Vagina (tissue), 2 donors: ENCODE measurements at regions not wholly inside any gene's neighbourhood (a gene's known extent, or its start where the extent isn't known, plus 50 kb on each side); places are given as distances from the start of the nearest gene placed in this dataset.

ENCODE experiments used
- DNase-seq, 2 donors: peaks; one replicate each; pipeline ENCODE4 v3.0.0-alpha.2; 2017; ENCODE audit errors: extremely low spot score in 2 of 2
- H3K27ac ChIP-seq: fragments of 200-600 bp; sonication (generic); one replicate; pipeline ENCODE4 v1.5.1; 2019
- H3K27me3 ChIP-seq: fragments of 200-600 bp; sonication (generic); one replicate; pipeline ENCODE4 v1.5.1; 2019
- H3K36me3 ChIP-seq, 2 donors: fragments of 200-600 bp; sonication (generic); one replicate each; pipeline ENCODE4 v1.5.1; 2017 to 2019
- H3K4me1 ChIP-seq: fragments of 200-600 bp; sonication (generic); one replicate; pipeline ENCODE4 v1.5.1; 2019
- H3K4me3 ChIP-seq, 2 donors: fragments of 200-600 bp; sonication (generic); 1 replicate in 1 of 2; 2 replicates in 1 of 2; pipeline ENCODE4 v1.5.1; 2016 to 2019
- H3K9me3 ChIP-seq: fragments of 200-600 bp; sonication (generic); one replicate; pipeline ENCODE4 v1.5.1; 2019
- CTCF ChIP-seq, 3 experiments: fragments of 450-650 bp in 2 of 3; fragments of 200-600 bp in 1 of 3; sonication (generic) in 1 of 3; IDR thresholded peaks; one replicate each; pipeline ENCODE4 v1.5.1; 2017 to 2019; ENCODE audit warnings: antibody characterized with exemption in 3 of 3, mild to moderate bottlenecking in 2 of 3, moderate library complexity in 2 of 3
- POLR2A ChIP-seq, 2 donors: fragments of 450-650 bp; IDR thresholded peaks; one replicate each; pipeline ENCODE4 v1.6.1; 2017; ENCODE audit warnings: antibody characterized with exemption in 2 of 2, mild to moderate bottlenecking in 2 of 2, moderate library complexity in 2 of 2
- POLR2AphosphoS5 ChIP-seq, 2 donors: sonication (generic); formaldehyde crosslinking; IDR thresholded peaks; one replicate each; pipeline ENCODE4 v1.9.0; 2017; ENCODE audit warnings: antibody characterized with exemption in 2 of 2, mild to moderate bottlenecking in 2 of 2, low read depth in 1 of 2; ENCODE audit not compliant: insufficient read depth in 1 of 2
- intact Hi-C: fragments of 100-400 bp; cut with DNase I; formaldehyde crosslinking; loops from one replicate; pipeline ENCODE4 v1.15.1; 2023

- TF ChIP-seq POLR2A (IDR thresholded peaks at IDR 0.05) = no peak
- no peak for TF ChIP-seq CTCF (IDR thresholded peaks at IDR 0.05)
- TF ChIP-seq POLR2AphosphoS5 (IDR thresholded peaks at IDR 0.05; ENCODE audit: insufficient read depth in 1 of 2, low read depth in 1 of 2) = no peak
- no peaks in the 10 kb centered on the region for H3K9me3 ChIP-seq
- no peak for DNase-seq
- intact Hi-C loops = no loop called here
- H3K36me3 ChIP-seq = no peaks in the 10 kb centered on the region
- no peaks in the 10 kb centered on the region for H3K4me1 ChIP-seq
- no peaks in the 10 kb centered on the region for H3K27me3 ChIP-seq
- H3K4me3 ChIP-seq = no peak overlapping the region
- H3K27ac ChIP-seq = no peak overlapping the region
Observed at GRCh38 chr7:57339198-57339944, 110.6 kb upstream of the ZNF716 start.

DNA sequence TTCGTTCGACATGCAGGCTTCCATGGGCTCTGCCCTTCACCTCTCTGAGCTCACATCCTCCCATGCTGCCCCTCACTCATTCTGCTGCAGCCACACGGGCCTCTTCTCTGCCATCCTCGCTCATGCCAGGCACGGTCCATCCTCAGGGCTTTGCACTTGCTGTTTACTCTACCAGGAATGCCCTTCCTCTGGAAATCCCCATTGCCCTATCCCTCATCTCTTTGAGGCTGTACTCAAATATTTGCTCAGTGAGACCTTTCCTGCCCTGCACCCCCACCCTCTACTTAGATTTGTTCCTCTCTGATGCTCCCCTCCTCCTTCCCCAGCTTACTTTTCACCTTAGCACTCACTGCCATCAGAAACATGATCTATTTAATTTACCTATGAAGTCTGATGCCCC, 107.0 kb upstream of the ZNF716 start:
- intact Hi-C loops = loop anchor here (10.0 kb wide), 1 partner anchor 78 kb away; no protein-coding TSS in a partner anchor
- no peak overlapping the region for H3K4me3 ChIP-seq
- no peak for DNase-seq
- no peaks in the 10 kb centered on the region for H3K4me1 ChIP-seq
- H3K27me3 ChIP-seq = no peaks in the 10 kb centered on the region
- H3K27ac ChIP-seq = no peak overlapping the region
- H3K36me3 ChIP-seq = no peaks in the 10 kb centered on the region
- H3K9me3 ChIP-seq = no peaks in the 10 kb centered on the region
- no peak for TF ChIP-seq POLR2AphosphoS5 (IDR thresholded peaks at IDR 0.05; ENCODE audit: insufficient read depth in 1 of 2, low read depth in 1 of 2)
- TF ChIP-seq CTCF (IDR thresholded peaks at IDR 0.05) = no peak
- no peak for TF ChIP-seq POLR2A (IDR thresholded peaks at IDR 0.05)

GRCh38 chr7:57343901-57344622, 105.9 kb upstream of the ZNF716 start:
- no peak for DNase-seq
- Histone ChIP-seq H3K4me3 (no peak overlapping the region), H3K9me3 (no peaks in the 10 kb centered on the region), H3K27me3 (no peaks in the 10 kb centered on the region), H3K27ac (no peak overlapping the region), H3K4me1 (no peaks in the 10 kb centered on the region), H3K36me3 (no peaks in the 10 kb centered on the region)
- no peak for TF ChIP-seq CTCF (IDR thresholded peaks at IDR 0.05)
- TF ChIP-seq POLR2A (IDR thresholded peaks at IDR 0.05) = no peak
- no peak for TF ChIP-seq POLR2AphosphoS5 (IDR thresholded peaks at IDR 0.05; ENCODE audit: insufficient read depth in 1 of 2, low read depth in 1 of 2)
- intact Hi-C loops = loop anchor here (10.0 kb wide), 1 partner anchor 79 kb away; no protein-coding TSS in a partner anchor

- no peak overlapping the region for H3K27ac ChIP-seq
- no peaks in the 10 kb centered on the region for H3K36me3 ChIP-seq
- no peaks in the 10 kb centered on the region for H3K27me3 ChIP-seq
- no peaks in the 10 kb centered on the region for H3K9me3 ChIP-seq
- no peaks in the 10 kb centered on the region for H3K4me1 ChIP-seq
- no peak overlapping the region for H3K4me3 ChIP-seq
- TF ChIP-seq POLR2AphosphoS5 (IDR thresholded peaks at IDR 0.05; ENCODE audit: insufficient read depth in 1 of 2, low read depth in 1 of 2) (no peak), CTCF (IDR thresholded peaks at IDR 0.05) (no peak), POLR2A (IDR thresholded peaks at IDR 0.05) (no peak)
- no peak for DNase-seq
- intact Hi-C loops = loop anchor here (10.0 kb wide), 1 partner anchor 80 kb away; no protein-coding TSS in a partner anchor
Observed at GRCh38 chr7:57344957-57345356, 105.0 kb upstream of the ZNF716 start.
